ENCODE measurements at regions not wholly inside any gene's neighbourhood (a gene's known extent, or its start where the extent isn't known, plus 50 kb on each side); places are given as distances from the start of the nearest gene placed in this dataset.

DNA sequence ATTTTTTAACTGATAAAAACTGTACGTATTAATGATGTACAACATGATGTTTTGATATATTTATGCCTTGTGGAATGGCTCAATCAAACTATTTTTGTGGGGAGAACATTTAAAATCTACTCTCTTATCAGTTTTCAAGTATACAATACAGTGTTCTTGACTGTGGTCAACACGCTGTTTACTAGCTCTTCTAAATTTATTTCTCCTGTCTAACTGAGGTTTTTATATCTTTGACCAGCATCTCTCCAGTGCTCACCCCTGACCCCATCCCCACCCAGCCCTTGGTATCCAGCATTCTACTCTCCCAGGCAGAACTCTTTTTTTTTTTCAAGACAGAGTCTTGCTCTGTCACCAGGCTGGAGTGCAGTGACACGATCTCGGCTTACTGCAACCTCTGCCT, 169.6 kb upstream of the SNX2 start:
- TF ChIP-seq, protein P1, sequence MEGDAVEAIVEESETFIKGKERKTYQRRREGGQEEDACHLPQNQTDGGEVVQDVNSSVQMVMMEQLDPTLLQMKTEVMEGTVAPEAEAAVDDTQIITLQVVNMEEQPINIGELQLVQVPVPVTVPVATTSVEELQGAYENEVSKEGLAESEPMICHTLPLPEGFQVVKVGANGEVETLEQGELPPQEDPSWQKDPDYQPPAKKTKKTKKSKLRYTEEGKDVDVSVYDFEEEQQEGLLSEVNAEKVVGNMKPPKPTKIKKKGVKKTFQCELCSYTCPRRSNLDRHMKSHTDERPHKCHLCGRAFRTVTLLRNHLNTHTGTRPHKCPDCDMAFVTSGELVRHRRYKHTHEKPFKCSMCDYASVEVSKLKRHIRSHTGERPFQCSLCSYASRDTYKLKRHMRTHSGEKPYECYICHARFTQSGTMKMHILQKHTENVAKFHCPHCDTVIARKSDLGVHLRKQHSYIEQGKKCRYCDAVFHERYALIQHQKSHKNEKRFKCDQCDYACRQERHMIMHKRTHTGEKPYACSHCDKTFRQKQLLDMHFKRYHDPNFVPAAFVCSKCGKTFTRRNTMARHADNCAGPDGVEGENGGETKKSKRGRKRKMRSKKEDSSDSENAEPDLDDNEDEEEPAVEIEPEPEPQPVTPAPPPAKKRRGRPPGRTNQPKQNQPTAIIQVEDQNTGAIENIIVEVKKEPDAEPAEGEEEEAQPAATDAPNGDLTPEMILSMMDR (IDR thresholded peaks at IDR 0.05) = no peak
- no peak for TF ChIP-seq POLR2A (IDR thresholded peaks at IDR 0.05)
- no peak for TF ChIP-seq EP300 (IDR thresholded peaks at IDR 0.05)
- TF ChIP-seq POLR2AphosphoS5 (IDR thresholded peaks at IDR 0.05) = no peak

Data from gastroesophageal sphincter (tissue), 3 donors.